PC-3 (cell line): ENCODE measurements at regions not wholly inside any gene's neighbourhood (a gene's known extent, or its start where the extent isn't known, plus 50 kb on each side); places are given as distances from the start of the nearest gene placed in this dataset.
A peak's percentile ranks its signal among the peaks of the same experiment; 100 is the strongest.

ENCODE experiments used
- ATAC-seq: fragments of 200-7000 bp; cut with Tn5 transposase; 2 replicates; pipeline ENCODE4 v1.9.1; 2020; ENCODE audit warnings: mild to moderate bottlenecking, moderate library complexity
- BruUV-seq: library from RNA; stranded (reverse); fragments of 400-500 nt; replicated peaks from 2 replicates; lab custom pipeline; 2021; lab: Mats Ljungman, UMichigan
- CTCF ChIA-PET: fragments of 300-600 bp; sonication (Branson Sonifier 250); formaldehyde crosslinking; loops from one replicate; lab custom pipeline; 2022; ENCODE audit warnings: antibody characterized with exemption; lab: Charles Lee
- POLR2A ChIA-PET: fragments of 300-600 bp; sonication (Branson Sonifier 250); formaldehyde crosslinking; loops from one replicate; lab custom pipeline; 2022; ENCODE audit warnings: antibody characterized with exemption; ENCODE audit not compliant: unreplicated experiment; lab: Charles Lee
- DNase-seq: peaks from one replicate; pipeline ENCODE4 v3.0.0-alpha.2; 2015
- H2AFZ ChIP-seq: fragments of 300-600 bp; sonication (generic); 2 replicates; pipeline ENCODE4 v1.6.0; 2016; ENCODE audit warnings: antibody characterized with exemption, low read length
- H3F3A ChIP-seq: fragments of 300-600 bp; sonication (generic); one replicate; pipeline ENCODE4 v1.6.0; 2017; ENCODE audit warnings: antibody characterized with exemption, low read length, control low read depth, mild to moderate bottlenecking; ENCODE audit not compliant: unreplicated experiment
- H3K27ac ChIP-seq: fragments of 300-600 bp; sonication (generic); 2 replicates; pipeline ENCODE4 v1.5.1; 2016; ENCODE audit warnings: mild to moderate bottlenecking, low read length
- H3K27me3 ChIP-seq: fragments of 300-600 bp; sonication (generic); 2 replicates; pipeline ENCODE4 v1.6.1; 2016; ENCODE audit warnings: low read length, mixed read lengths
- H3K36me3 ChIP-seq: fragments of 300-600 bp; sonication (generic); 2 replicates; pipeline ENCODE4 v1.6.1; 2016; ENCODE audit warnings: low read depth, mixed run types, low read length, mixed read lengths
- H3K4me1 ChIP-seq: fragments of 300-600 bp; sonication (generic); 2 replicates; pipeline ENCODE4 v1.5.1; 2016; ENCODE audit warnings: low read length; ENCODE audit not compliant: insufficient read depth
- H3K4me2 ChIP-seq: fragments of 300-600 bp; sonication (generic); 2 replicates; pipeline ENCODE4 v1.6.0; 2016; ENCODE audit warnings: low read length
- H3K4me3 ChIP-seq: fragments of 300-600 bp; sonication (generic); 2 replicates; pipeline ENCODE4 v1.5.1; 2016; ENCODE audit warnings: mild to moderate bottlenecking, low read length, mixed read lengths
- H3K79me2 ChIP-seq: fragments of 300-600 bp; sonication (generic); 2 replicates; pipeline ENCODE4 v1.6.1; 2017; ENCODE audit warnings: low read length, mixed read lengths
- H3K9ac ChIP-seq: fragments of 300-600 bp; sonication (generic); 2 replicates; pipeline ENCODE4 v1.6.0; 2016; ENCODE audit warnings: mild to moderate bottlenecking, low read length
- H3K9me2 ChIP-seq: fragments of 300-600 bp; sonication (generic); replicated peaks from 2 replicates; pipeline ENCODE4 v1.6.1; 2016; ENCODE audit warnings: mixed run types, low read length, mixed read lengths
- H3K9me3 ChIP-seq: fragments of 300-600 bp; sonication (generic); 2 replicates; pipeline ENCODE4 v1.6.1; 2016; ENCODE audit warnings: low read length, mixed read lengths
- H4K20me1 ChIP-seq: fragments of 300-600 bp; sonication (generic); 2 replicates; pipeline ENCODE4 v1.6.1; 2016; ENCODE audit warnings: low read length, mixed read lengths
- CTCF ChIP-seq: fragments of 300-600 bp; sonication (generic); conservative IDR thresholded peaks from 2 replicates; pipeline ENCODE4 v1.5.1; 2017; ENCODE audit warnings: antibody characterized with exemption, low read depth, mild to moderate bottlenecking, low read length
- EZH2 ChIP-seq: fragments of 300-600 bp; sonication (generic); IDR thresholded peaks from one replicate; pipeline ENCODE4 v1.6.1; 2017; ENCODE audit warnings: antibody characterized with exemption, mild to moderate bottlenecking, low read length; ENCODE audit not compliant: unreplicated experiment
- EZH2phosphoT487 ChIP-seq: fragments of 300-600 bp; sonication (generic); IDR thresholded peaks from 2 replicates; pipeline ENCODE4 v1.6.1; 2018; ENCODE audit warnings: mild to moderate bottlenecking, antibody characterized with exemption, low read length, borderline replicate concordance
- intact Hi-C: fragments of 100-400 bp; cut with micrococcal nuclease; formaldehyde crosslinking; loops from 2 replicates; pipeline ENCODE4 v1.9.0; 2023

- ChIA-PET POLR2A (no interaction called here), CTCF (interaction anchor here (0.7 kb wide), 2 partner anchors 47 to 148 kb away, joined by 3 to 4 read pairs; no protein-coding TSS in a partner anchor)
- H3K27ac ChIP-seq = no peak overlapping the region
- H2AFZ ChIP-seq = no peak overlapping the region
- H3K79me2 ChIP-seq = no peaks in the 10 kb centered on the region
- TF ChIP-seq EZH2 (no peak), CTCF (no peak), EZH2phosphoT487 (no peak)
- no peaks in the 10 kb centered on the region for H3F3A ChIP-seq
- no peak overlapping the region for H3K9ac ChIP-seq
- H3K4me3 ChIP-seq = no peak overlapping the region
- no peaks in the 10 kb centered on the region for H3K9me3 ChIP-seq
- no peak for ATAC-seq
- H3K4me1 ChIP-seq = no peaks in the 10 kb centered on the region
- no peaks in the 10 kb centered on the region for H4K20me1 ChIP-seq
- H3K27me3 ChIP-seq = no peaks in the 10 kb centered on the region
- BruUV-seq = no TSS peak
- H3K9me2 ChIP-seq = no peaks in the 10 kb centered on the region
- H3K4me2 ChIP-seq = no peak overlapping the region
- H3K36me3 ChIP-seq = no peaks in the 10 kb centered on the region
- DNase-seq = no peak
- intact Hi-C loops = loop anchor here (5.0 kb wide), 1 partner anchor 1138 kb away; no protein-coding TSS in a partner anchor
Observed at GRCh38 chr2:235115521-235115920, 163.7 kb downstream of the SH3BP4 start.

- intact Hi-C loops = loop anchor here (5.0 kb wide), 1 partner anchor 1140 kb away; no protein-coding TSS in a partner anchor
- Histone ChIP-seq H3K27me3 (no peaks in the 10 kb centered on the region), H3K9me3 (no peaks in the 10 kb centered on the region), H3K9ac (no peak overlapping the region), H3K4me3 (no peak overlapping the region), H3K4me2 (peak overlapping the region; percentile 40; the same call in 1 of the 2 replicates), H3K9me2 (no peaks in the 10 kb centered on the region), H4K20me1 (no peaks in the 10 kb centered on the region), H3K79me2 (no peaks in the 10 kb centered on the region), H2AFZ (peak overlapping the region; percentile 50), H3K36me3 (no peaks in the 10 kb centered on the region), H3K27ac (no peak overlapping the region), H3K4me1 (no peaks in the 10 kb centered on the region), H3F3A (no peaks in the 10 kb centered on the region)
- ChIA-PET CTCF (interaction anchor here (0.5 to 1.7 kb wide), 17 partner anchors 10 to 1346 kb away, joined by 3 to 14 read pairs (median 4); no protein-coding TSS in a partner anchor), POLR2A (interaction anchor here (0.7 to 0.8 kb wide), 2 partner anchors 89 to 560 kb away, joined by 3 read pairs; no protein-coding TSS in a partner anchor)
- no TSS peak for BruUV-seq
- no peak; the same call in 1 of the 2 replicates for ATAC-seq
- DNase-seq = peak; percentile 76
- TF ChIP-seq CTCF (peak; percentile 80), EZH2 (no peak)
Observed at GRCh38 chr2:235116885-235117492, 165.2 kb downstream of the SH3BP4 start.

- Histone ChIP-seq H3K36me3 (no peaks in the 10 kb centered on the region), H3K27me3 (peaks cover 17% of the 10 kb centered on the region; the same call in 1 of the 2 replicates), H3K4me1 (no peaks in the 10 kb centered on the region), H3K9me3 (no peaks in the 10 kb centered on the region), H2AFZ (no peak overlapping the region), H3K9me2 (no peaks in the 10 kb centered on the region), H3K79me2 (no peaks in the 10 kb centered on the region), H3K9ac (no peak overlapping the region), H4K20me1 (no peaks in the 10 kb centered on the region), H3K27ac (no peak overlapping the region), H3K4me2 (no peak overlapping the region), H3F3A (no peaks in the 10 kb centered on the region), H3K4me3 (no peak overlapping the region)
- ChIA-PET CTCF (no interaction called here), POLR2A (no interaction called here)
- ATAC-seq (no peak), DNase-seq (no peak)
- BruUV-seq = no TSS peak
- intact Hi-C loops = no loop called here
- no peak for TF ChIP-seq EZH2phosphoT487
- no peak for TF ChIP-seq CTCF
- TF ChIP-seq EZH2 = no peak
Observed at GRCh38 chr2:235126768-235127167, 175.0 kb downstream of the SH3BP4 start.
